Ishikawa (cell line): ENCODE measurements at regions not wholly inside any gene's neighbourhood (a gene's known extent, or its start where the extent isn't known, plus 50 kb on each side); places are given as distances from the start of the nearest gene placed in this dataset.

Experiments
- CREB1 ChIP-seq: IDR thresholded peaks from 2 replicates; pipeline ENCODE4 v1.6.1; 2012; ENCODE audit warnings: low read depth
- MAX ChIP-seq: IDR thresholded peaks from 2 replicates; pipeline ENCODE4 v1.6.1; 2012
- REST ChIP-seq: IDR thresholded peaks from 2 replicates; pipeline ENCODE4 v1.6.1; 2012; ENCODE audit warnings: low read depth, mild to moderate bottlenecking
- TAF1 ChIP-seq: IDR thresholded peaks from 2 replicates; pipeline ENCODE4 v1.6.1; 2012; ENCODE audit warnings: low read depth, mild to moderate bottlenecking
- TCF12 ChIP-seq: IDR thresholded peaks from 2 replicates; pipeline ENCODE4 v1.6.1; 2012; ENCODE audit warnings: low read depth
- TEAD4 ChIP-seq: IDR thresholded peaks from 2 replicates; pipeline ENCODE4 v1.6.1; 2012
- YY1 ChIP-seq: IDR thresholded peaks from 2 replicates; pipeline ENCODE4 v1.6.1; 2012; ENCODE audit warnings: low read depth

- no peak for TF ChIP-seq TAF1
- TF ChIP-seq REST, result no peak
- TF ChIP-seq MAX, result no peak
- no peak for TF ChIP-seq TCF12
- no peak for TF ChIP-seq CREB1
- no peak for TF ChIP-seq YY1
- TF ChIP-seq TEAD4, result no peak
Measured at GRCh38 chr6:14924126-14925024, 321.5 kb upstream of the JARID2 start.
